PC-9 (cell line): ENCODE measurements at regions not wholly inside any gene's neighbourhood (a gene's known extent, or its start where the extent isn't known, plus 50 kb on each side); places are given as distances from the start of the nearest gene placed in this dataset.

Source experiments
- EZH2 ChIP-seq: fragments of 200-600 bp; sonication (generic); IDR thresholded peaks from 2 replicates; pipeline ENCODE4 v1.8.0; 2017; ENCODE audit warnings: antibody characterized with exemption, low read depth
- TF ChIP-seq, protein P1 (sequence below): fragments of 200-600 bp; sonication (generic); conservative IDR thresholded peaks from 2 replicates; pipeline ENCODE4 v1.6.1; 2017; ENCODE audit warnings: mixed run types, antibody characterized with exemption, mild to moderate bottlenecking, moderate library complexity

DNA sequence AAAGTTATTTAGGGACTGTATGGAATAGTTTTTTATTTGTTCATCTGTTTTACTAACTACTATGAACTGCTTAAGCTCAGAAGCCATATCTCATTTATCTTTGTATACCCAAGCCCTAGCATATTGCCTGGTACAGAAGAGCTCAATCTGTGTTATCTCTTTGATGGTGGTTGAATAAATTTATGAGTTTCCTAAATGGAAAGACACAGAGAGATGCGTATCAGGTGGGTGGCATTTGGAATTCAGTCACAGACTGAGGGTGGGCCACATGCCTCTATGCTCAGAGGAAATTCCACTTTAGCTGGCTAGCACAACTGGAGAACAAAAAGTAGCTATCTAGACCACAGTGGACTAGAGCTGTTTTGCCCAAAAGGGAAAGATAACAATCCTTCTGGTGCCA is 145.5 kb downstream of the SLC6A15 start:
- TF ChIP-seq, protein P1, sequence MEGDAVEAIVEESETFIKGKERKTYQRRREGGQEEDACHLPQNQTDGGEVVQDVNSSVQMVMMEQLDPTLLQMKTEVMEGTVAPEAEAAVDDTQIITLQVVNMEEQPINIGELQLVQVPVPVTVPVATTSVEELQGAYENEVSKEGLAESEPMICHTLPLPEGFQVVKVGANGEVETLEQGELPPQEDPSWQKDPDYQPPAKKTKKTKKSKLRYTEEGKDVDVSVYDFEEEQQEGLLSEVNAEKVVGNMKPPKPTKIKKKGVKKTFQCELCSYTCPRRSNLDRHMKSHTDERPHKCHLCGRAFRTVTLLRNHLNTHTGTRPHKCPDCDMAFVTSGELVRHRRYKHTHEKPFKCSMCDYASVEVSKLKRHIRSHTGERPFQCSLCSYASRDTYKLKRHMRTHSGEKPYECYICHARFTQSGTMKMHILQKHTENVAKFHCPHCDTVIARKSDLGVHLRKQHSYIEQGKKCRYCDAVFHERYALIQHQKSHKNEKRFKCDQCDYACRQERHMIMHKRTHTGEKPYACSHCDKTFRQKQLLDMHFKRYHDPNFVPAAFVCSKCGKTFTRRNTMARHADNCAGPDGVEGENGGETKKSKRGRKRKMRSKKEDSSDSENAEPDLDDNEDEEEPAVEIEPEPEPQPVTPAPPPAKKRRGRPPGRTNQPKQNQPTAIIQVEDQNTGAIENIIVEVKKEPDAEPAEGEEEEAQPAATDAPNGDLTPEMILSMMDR = no peak
- no peak for TF ChIP-seq EZH2
